ACC112 (cell line): ENCODE measurements at regions not wholly inside any gene's neighbourhood (a gene's known extent, or its start where the extent isn't known, plus 50 kb on each side); places are given as distances from the start of the nearest gene placed in this dataset.
A peak's percentile ranks its signal among the peaks of the same experiment; 100 is the strongest.
"Not testable (repeated sequence)": the region's sequence is repeated elsewhere in the genome, so short reads cannot be mapped to it uniquely, and the experiment has no call there.

Experiments
- H2AFZ ChIP-seq: fragments of 200-600 bp; sonication (generic); one replicate; pipeline ENCODE4 v1.6.0; 2017; ENCODE audit warnings: antibody characterized with exemption, low read length; ENCODE audit not compliant: unreplicated experiment
- H3K27ac ChIP-seq: fragments of 200-600 bp; sonication (generic); 2 replicates; pipeline ENCODE4 v1.5.1; 2014; ENCODE audit warnings: low read depth, mild to moderate bottlenecking, antibody characterized with exemption, low read length, moderate library complexity
- H3K27me3 ChIP-seq: fragments of 200-600 bp; sonication (generic); 2 replicates; pipeline ENCODE4 v1.6.1; 2014; ENCODE audit warnings: mild to moderate bottlenecking, antibody characterized with exemption, low read length, moderate library complexity, mixed read lengths; ENCODE audit not compliant: insufficient read depth
- H3K36me3 ChIP-seq: fragments of 200-600 bp; sonication (generic); 2 replicates; pipeline ENCODE4 v1.6.1; 2016; ENCODE audit warnings: mild to moderate bottlenecking, antibody characterized with exemption, low read length, moderate library complexity, mixed read lengths; ENCODE audit not compliant: insufficient read depth
- H3K4me1 ChIP-seq: fragments of 200-600 bp; sonication (generic); one replicate; pipeline ENCODE4 v1.6.1; 2016; ENCODE audit warnings: low read length, mixed read lengths; ENCODE audit not compliant: insufficient read depth, unreplicated experiment, control insufficient read depth
- H3K4me3 ChIP-seq: fragments of 200-600 bp; sonication (generic); 2 replicates; pipeline ENCODE4 v1.5.1; 2014; ENCODE audit warnings: mild to moderate bottlenecking, low read depth, low read length
- H3K79me2 ChIP-seq: fragments of 200-600 bp; sonication (generic); one replicate; pipeline ENCODE4 v1.6.0; 2016; ENCODE audit warnings: low read length; ENCODE audit not compliant: control insufficient read depth, unreplicated experiment, insufficient read depth

DNA sequence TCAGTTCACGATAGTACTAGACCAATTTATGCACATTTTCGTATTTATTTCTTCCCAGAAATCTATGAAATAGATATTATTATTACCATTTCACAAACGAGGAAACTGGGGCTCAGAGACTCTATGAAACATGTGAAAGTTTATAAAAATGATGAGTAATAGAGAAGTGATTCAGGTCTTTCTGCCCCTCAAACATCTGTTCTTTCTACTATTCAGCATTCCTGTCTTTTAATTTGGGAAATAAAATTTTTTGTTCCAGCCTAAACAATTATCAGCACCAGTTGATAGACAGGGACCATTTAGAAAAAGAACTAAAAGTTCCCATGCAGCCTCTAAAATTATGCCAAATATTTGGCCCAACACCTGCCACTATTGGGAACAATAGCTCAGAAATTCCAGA, 585.1 kb downstream of the PTPRC start:
- no peaks in the 10 kb centered on the region for H3K79me2 ChIP-seq

DNA sequence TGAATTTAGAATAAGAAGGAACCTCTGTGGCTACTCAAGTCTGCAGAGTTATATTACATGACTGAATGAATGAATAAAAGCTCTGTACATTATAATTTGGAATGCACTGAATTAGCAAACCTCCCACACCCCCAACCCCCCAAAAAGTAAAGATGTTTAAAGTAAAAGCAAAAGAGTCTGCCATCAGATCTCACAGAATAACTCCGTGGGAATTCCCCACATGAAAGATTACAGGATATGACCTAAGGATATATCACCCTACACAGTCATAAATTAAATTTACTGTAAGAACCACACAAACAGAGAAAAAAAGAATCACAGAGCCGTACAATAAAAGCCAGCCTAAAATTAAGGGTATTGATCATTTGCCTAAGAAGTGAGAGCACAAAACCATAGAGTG, 587.3 kb downstream of the PTPRC start:
- H3K4me1 ChIP-seq, result peaks cover 29% of the 10 kb centered on the region
- no peaks in the 10 kb centered on the region for H3K79me2 ChIP-seq
- peak overlapping the region; percentile 75 for H2AFZ ChIP-seq
- H3K4me3 ChIP-seq, result peak overlapping the region; percentile 34
- no peaks in the 10 kb centered on the region for H3K36me3 ChIP-seq
- no peaks in the 10 kb centered on the region for H3K27me3 ChIP-seq
- peak overlapping the region; percentile 69 for H3K27ac ChIP-seq

More for the DNA sequence above, 585.1 kb downstream of the PTPRC start:
- no peaks in the 10 kb centered on the region for H3K27me3 ChIP-seq
- no peak overlapping the region for H3K27ac ChIP-seq
- H3K4me3 ChIP-seq, result no peak overlapping the region
- no peaks in the 10 kb centered on the region for H3K36me3 ChIP-seq
- peaks cover 29% of the 10 kb centered on the region for H3K4me1 ChIP-seq
- H2AFZ ChIP-seq, result no peak overlapping the region

DNA sequence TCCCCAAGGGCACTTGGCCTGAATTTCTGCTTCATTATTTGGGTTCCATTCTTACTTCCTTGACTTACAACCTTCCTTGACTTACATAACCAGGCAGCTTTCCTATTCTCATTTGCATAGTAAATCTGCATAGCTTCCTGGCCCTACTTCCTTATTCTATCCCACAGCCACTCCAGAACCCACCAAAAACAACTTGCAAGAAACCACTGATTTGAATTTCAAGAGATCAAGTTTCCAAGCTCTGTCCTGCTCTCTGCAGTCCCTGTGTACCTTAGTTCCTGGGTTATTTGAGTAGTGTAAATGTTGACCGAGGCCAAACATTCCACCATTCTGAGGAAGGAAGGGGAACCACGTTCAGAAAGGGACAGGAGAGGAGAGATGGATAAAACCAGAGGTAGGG, 603.3 kb downstream of the PTPRC start:
- Histone ChIP-seq H3K27ac (no peak overlapping the region), H3K27me3 (no peaks in the 10 kb centered on the region), H3K36me3 (no peaks in the 10 kb centered on the region), H3K79me2 (no peaks in the 10 kb centered on the region), H3K4me3 (no peak overlapping the region), H2AFZ (no peak overlapping the region), H3K4me1 (no peaks in the 10 kb centered on the region)

DNA sequence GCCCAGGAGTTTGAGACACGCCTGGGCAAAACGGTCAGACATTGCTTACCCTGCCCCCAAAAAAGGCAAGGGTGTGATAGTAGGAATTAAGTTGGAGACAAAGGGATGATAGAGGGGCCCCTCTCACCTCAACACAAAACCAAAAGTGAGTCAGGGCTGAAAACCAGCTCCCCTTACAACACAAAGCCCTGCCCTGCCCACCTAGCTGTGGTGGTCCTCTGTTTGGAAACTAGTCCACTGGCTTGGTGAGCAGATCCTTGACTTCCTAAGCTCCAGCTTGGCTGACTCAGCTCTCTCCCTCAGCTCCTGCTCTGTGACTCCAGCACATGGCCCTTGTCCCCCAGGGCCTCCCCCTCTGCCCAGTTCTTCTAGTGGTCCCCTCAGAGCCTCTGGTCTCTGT, 603.8 kb downstream of the PTPRC start:
- Histone ChIP-seq H3K4me1 (no peaks in the 10 kb centered on the region), H3K27me3 (no peaks in the 10 kb centered on the region), H3K79me2 (no peaks in the 10 kb centered on the region), H3K36me3 (no peaks in the 10 kb centered on the region), H3K4me3 (no peak overlapping the region), H2AFZ (no peak overlapping the region), H3K27ac (no peak overlapping the region)

DNA sequence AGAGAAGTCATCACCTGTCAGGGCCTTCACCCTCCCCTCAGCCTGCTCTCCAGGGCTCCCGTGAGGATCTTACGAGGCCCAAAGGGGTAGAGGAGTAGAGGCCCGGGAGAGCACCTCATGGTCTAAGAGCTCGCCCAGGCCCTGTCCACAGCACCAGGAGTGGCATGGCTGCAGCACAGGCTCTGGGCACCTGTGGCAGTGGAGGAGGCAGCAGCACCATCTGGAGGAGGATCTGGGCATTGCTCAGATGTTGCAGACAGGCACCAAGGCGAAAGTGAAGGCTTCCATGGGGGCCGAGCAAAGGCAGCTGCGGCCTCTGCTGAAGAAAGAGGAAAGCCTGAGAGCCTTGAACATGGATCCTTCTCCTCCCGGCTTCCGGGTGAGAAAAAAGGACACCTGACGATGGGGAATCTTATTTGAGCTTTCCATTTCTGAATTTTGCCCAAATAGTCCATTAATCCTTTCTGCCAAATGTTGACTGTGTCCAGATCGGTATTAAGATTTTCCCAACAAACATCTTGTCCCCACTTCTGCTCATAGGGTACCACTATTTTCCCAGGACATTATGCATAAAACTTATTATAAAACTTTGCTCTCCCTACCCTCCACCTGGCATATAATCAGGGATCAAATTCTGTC, 604.7 kb downstream of the PTPRC start:
- Histone ChIP-seq H3K27ac (no peak overlapping the region), H3K4me3 (no peak overlapping the region), H3K27me3 (no peaks in the 10 kb centered on the region), H3K4me1 (no peaks in the 10 kb centered on the region), H3K36me3 (no peaks in the 10 kb centered on the region), H3K79me2 (no peaks in the 10 kb centered on the region), H2AFZ (peak overlapping the region; percentile 54)

DNA sequence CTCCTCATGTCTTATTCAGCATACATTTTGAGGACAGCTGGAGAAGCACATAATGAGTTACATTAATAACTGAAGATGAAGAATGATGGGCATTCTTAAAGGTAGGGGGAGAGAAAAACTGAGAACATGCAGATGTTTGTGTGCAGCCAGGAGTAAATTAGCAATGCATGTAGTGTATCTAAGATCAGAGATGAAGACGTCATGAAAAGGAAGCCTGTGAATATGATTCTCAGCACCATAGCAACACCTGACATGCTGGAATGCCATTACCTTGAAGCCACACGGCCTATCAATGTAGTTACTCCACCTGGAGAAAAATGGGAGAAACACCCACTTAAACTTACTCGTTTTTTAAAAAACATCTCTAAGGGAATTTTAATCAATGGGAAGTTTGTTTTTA, 607.1 kb downstream of the PTPRC start:
- no peaks in the 10 kb centered on the region for H3K4me1 ChIP-seq

DNA sequence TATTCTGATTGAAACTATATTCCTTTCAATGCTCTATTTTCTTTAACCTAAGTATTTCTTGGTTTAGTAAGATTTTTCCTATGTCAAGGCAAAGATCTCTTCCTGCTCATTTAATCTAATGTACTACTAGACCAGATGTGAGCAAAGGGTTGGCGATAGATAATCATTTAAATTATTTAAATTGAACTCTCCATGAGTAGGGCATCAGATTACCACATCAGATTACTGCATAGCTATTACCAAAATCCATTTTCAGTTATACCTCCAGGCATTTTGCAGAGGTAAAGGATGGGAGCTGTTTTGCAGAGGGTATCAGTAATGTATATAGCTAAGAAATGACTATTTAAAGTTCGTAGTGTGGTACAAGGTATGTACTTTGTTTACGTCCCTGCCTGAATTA, 607.9 kb downstream of the PTPRC start:
- H3K4me1 ChIP-seq, result no peaks in the 10 kb centered on the region
- H3K4me3 ChIP-seq, result no peak overlapping the region
- no peak overlapping the region for H2AFZ ChIP-seq
- H3K79me2 ChIP-seq, result no peaks in the 10 kb centered on the region
- no peaks in the 10 kb centered on the region for H3K36me3 ChIP-seq
- no peak overlapping the region for H3K27ac ChIP-seq
- no peaks in the 10 kb centered on the region for H3K27me3 ChIP-seq

More for the DNA sequence above, 607.1 kb downstream of the PTPRC start:
- Histone ChIP-seq H3K27me3 (no peaks in the 10 kb centered on the region), H3K4me3 (no peak overlapping the region), H3K36me3 (no peaks in the 10 kb centered on the region), H3K79me2 (no peaks in the 10 kb centered on the region), H3K27ac (no peak overlapping the region), H2AFZ (no peak overlapping the region)

DNA sequence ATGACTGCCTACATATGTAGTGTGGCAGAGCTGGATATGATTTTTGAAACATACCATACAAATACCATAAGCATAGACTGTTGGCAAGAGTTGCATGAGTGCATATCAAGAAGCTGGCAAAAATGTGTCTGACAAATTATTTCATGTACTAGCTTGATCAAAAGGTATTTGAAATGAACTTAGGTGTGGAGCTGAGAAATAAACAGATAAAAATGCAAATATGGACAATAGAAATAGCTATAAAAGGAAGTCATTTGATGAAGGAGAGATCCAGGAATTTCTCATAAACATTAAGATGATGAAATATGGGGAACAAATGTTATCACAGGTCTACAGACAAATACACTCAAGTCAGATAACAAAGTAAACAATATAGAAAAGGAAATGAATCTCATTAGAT, 609.1 kb downstream of the PTPRC start:
- Histone ChIP-seq H2AFZ (no peak overlapping the region), H3K36me3 (no peaks in the 10 kb centered on the region), H3K27me3 (no peaks in the 10 kb centered on the region), H3K79me2 (no peaks in the 10 kb centered on the region), H3K4me3 (no peak overlapping the region), H3K27ac (no peak overlapping the region), H3K4me1 (no peaks in the 10 kb centered on the region)

DNA sequence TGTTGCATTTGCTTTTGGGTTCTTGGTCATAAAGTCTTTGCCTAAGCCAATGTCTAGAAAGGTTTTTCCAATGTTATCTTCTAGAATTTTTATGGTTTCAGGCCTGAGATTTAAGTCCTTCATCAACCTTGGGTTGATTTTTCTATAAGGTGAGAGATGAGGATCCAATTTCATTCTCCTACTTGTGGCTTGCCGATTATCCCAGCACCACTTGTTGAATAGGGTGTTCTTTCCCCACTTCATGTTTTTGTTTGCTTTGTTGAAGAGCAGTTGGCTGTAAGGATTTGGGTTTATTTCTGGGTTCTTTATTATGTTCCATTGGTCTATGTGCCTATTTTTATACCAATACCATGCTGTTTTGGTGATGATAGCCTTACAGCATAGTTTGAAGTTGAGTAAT, 615.2 kb downstream of the PTPRC start:
- not testable (repeated sequence) for H3K27me3 ChIP-seq, H3K79me2 ChIP-seq, H3K27ac ChIP-seq, H3K4me3 ChIP-seq, H2AFZ ChIP-seq, H3K4me1 ChIP-seq, H3K36me3 ChIP-seq

DNA sequence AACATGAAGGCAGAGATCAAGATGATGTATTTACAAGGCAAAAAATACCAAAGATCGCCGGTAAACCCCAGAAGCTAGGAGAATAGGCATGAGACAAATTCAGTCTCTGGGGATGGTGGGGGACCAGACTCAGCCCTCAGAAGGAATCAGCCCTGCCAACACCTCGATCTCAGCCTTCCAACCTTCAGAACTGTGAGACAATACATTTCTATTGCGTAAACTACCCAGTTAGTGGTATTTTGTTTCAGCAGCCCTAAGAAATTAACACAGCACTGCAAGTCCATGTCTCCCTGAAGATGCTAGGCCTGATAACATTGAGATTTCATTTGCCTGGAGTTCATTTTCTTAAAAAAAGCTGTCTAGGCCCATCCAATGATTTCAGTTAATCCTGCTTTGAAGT, 622.5 kb downstream of the PTPRC start:
- Histone ChIP-seq H3K36me3 (no peaks in the 10 kb centered on the region), H3K27ac (no peak overlapping the region), H3K27me3 (no peaks in the 10 kb centered on the region), H3K4me3 (no peak overlapping the region), H3K4me1 (no peaks in the 10 kb centered on the region), H2AFZ (no peak overlapping the region), H3K79me2 (no peaks in the 10 kb centered on the region)

DNA sequence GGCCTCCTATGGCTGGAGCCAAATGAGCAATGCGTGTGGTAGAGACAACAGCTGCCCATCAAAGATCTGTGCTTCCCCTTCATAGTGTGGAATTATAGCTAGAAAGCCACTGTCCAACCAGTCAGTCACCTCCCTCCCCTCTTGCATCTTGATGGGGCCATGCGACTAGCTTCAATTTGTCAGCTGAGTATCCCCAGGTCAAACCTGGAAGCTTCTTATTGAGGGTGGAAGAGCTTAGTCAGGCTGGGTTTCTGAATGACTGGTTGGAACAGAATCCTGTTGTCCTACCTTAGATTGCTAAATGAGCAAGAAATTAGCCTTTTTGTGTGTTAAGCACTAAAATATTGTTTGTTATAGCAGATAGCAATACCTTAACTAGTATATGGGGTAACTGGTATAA, 625.4 kb downstream of the PTPRC start:
- Histone ChIP-seq H3K4me1 (no peaks in the 10 kb centered on the region), H3K79me2 (no peaks in the 10 kb centered on the region), H3K27me3 (no peaks in the 10 kb centered on the region), H3K4me3 (no peak overlapping the region), H2AFZ (no peak overlapping the region), H3K36me3 (no peaks in the 10 kb centered on the region), H3K27ac (no peak overlapping the region)
